Activated T-helper 2 cell treated with anti-CD3 and anti-CD28 coated beads, Interferon-gamma antibody, Interleukin-2, Interleukin-4, amounts not matched to agents 10 μg/mL and 5 μg/mL and 100 μg/mL, durations not matched to agents 14 hours and 24 hours and 36 hours (primary cell): ENCODE measurements at regions not wholly inside any gene's neighbourhood (a gene's known extent, or its start where the extent isn't known, plus 50 kb on each side); places are given as distances from the start of the nearest gene placed in this dataset.

Experiments
- DNase-seq: peaks from one replicate; pipeline ENCODE4 v3.0.0; 2021; ENCODE audit warnings: low spot score
- H3K27ac Mint-ChIP-seq: one replicate; pipeline ENCODE4 v1.8.0; 2021; ENCODE audit warnings: mixed read lengths
- H3K27me3 Mint-ChIP-seq: one replicate; pipeline ENCODE4 v1.8.0; 2021; ENCODE audit warnings: low read depth, mixed read lengths
- H3K36me3 Mint-ChIP-seq: one replicate; pipeline ENCODE4 v1.8.0; 2021; ENCODE audit warnings: low read depth, mixed read lengths
- H3K4me1 Mint-ChIP-seq: one replicate; pipeline ENCODE4 v1.8.0; 2021; ENCODE audit warnings: low read depth, mixed read lengths
- H3K4me3 Mint-ChIP-seq: one replicate; pipeline ENCODE4 v1.8.0; 2021; ENCODE audit warnings: low read depth, mild to moderate bottlenecking, moderate library complexity, mixed read lengths
- H3K9me3 Mint-ChIP-seq: one replicate; pipeline ENCODE4 v1.8.0; 2021; ENCODE audit warnings: mixed read lengths
- intact Hi-C: fragments of 100-400 bp; cut with micrococcal nuclease; formaldehyde crosslinking; loops from one replicate; pipeline ENCODE4 v1.15.1; 2023

DNA sequence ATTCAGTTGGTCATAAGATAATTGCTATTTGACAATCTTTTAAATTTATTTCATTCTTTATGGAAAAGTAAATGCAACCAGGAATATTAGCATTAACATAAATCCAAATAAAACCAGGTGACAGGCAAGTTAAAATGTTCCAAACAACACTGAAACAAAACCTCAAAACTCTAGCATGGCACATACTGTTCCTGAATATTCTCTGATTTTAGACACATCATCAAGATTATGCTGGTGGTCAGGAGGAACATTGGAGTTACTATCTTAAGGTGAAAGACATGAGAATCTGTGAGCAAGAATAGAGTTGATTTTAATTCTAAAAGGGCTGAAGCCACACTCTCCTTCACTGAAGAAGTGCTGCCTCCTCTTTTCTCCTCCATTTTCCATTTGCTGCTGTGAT is 421.0 kb upstream of the THBS1 start:
- no peaks in the 10 kb centered on the region for H3K36me3 Mint-ChIP-seq
- no peaks in the 10 kb centered on the region for H3K9me3 Mint-ChIP-seq
- H3K27ac Mint-ChIP-seq = no peak overlapping the region
- H3K4me3 Mint-ChIP-seq = no peak overlapping the region
- H3K4me1 Mint-ChIP-seq = no peaks in the 10 kb centered on the region
- intact Hi-C loops = no loop called here
- peaks cover 41% of the 10 kb centered on the region for H3K27me3 Mint-ChIP-seq
- no peak for DNase-seq

DNA sequence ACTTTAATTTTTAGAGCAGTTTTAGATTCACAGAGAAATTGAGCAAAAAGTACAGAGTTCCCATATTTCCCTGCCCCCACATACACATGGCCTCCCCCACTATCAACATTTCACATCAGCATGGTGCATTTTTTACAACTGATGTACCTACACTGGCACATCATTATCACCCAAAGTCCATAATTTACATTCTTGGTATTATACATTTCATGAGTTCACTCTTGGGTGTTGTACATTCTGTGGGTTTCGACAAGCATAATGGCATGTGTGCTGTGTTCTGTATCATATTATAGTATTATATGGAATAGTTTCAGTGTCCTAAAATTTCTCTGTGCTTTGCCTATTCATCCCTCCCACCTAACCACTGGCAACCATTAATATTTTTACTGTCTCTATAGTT is 419.8 kb upstream of the THBS1 start:
- H3K27me3 Mint-ChIP-seq = peaks cover 49% of the 10 kb centered on the region
- intact Hi-C loops = no loop called here

DNA sequence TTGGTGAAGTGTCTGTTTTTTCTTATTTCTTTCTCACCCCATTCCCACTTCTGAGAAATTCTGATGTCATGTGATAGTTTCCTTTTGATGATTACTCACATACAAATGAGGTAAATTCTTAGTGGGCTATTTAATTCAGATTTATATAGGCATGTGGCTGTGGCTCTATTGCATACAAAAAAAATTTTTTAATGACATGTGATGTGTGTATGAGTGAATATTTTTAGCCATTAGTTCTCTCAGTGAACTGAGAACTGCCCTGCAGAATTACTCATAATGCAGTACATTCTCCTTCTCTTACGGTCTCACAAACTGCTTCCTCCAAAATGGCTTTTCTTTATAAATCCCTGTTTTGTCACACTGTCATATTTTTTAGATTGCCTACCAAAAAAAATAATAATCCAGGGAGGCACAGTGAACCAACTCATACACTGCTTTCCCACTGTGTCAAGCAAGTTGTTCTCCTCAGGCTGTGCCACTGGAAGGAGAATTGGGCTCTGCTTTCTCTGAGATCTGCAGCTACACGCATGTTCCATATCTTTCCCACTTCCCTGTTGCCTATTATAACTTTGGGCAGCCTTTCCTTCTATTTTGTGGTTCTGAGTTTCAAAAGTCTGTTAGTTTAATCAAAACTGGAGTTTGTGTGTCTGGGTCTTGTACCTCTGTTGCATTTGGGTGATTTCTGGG is 415.7 kb upstream of the THBS1 start:
- no peak for DNase-seq
- H3K4me1 Mint-ChIP-seq = no peaks in the 10 kb centered on the region
- peaks cover 54% of the 10 kb centered on the region for H3K27me3 Mint-ChIP-seq
- no peak overlapping the region for H3K4me3 Mint-ChIP-seq
- no peak overlapping the region for H3K27ac Mint-ChIP-seq
- H3K36me3 Mint-ChIP-seq = no peaks in the 10 kb centered on the region
- intact Hi-C loops = no loop called here
- H3K9me3 Mint-ChIP-seq = no peaks in the 10 kb centered on the region

More for the DNA sequence above, 419.8 kb upstream of the THBS1 start:
- Mint-ChIP-seq H3K9me3 (no peaks in the 10 kb centered on the region), H3K4me3 (no peak overlapping the region), H3K36me3 (no peaks in the 10 kb centered on the region), H3K27ac (no peak overlapping the region), H3K4me1 (no peaks in the 10 kb centered on the region)
- no peak for DNase-seq

DNA sequence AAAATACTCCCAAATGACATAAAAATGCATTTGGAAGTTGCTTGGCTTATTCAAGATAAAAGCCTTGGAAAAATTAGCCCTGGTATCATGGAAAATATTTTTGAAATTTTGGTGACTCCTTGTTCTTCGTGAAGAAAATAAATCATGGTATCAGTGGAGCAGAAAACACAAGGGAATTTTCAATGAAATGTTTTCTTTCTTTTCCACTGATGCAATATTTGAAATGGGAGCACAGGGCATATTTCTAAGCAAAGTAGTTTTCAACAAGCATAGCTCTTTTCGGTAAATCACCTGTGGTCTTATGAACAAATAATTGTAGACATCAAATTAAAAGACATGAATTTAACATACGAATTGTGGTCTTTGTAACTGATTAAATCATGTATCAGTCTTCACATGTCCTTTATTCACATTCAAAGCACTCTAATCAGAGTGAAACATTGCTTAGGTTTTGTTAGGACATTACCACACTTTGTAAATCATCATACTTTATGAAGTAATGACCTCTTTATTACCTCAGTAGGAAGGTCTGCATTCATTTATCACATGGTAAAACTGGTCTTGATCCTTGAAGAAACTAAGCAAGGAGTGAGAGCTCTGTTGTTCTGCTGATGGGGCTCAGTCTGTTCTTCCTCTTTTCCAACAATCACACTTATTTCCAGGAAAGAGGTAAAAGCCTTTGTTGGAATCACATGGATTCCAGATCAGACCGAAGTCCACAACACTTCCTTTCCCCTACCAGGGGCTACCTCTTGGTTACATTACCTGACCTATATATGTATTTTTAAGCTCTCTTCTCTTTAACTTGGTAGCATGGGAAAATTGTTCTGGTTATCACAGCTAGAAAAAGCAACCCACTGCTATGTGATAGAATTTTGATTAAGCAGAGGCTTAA is 413.5 kb upstream of the THBS1 start:
- intact Hi-C loops = no loop called here
- no peak overlapping the region for H3K4me3 Mint-ChIP-seq
- no peak overlapping the region for H3K27ac Mint-ChIP-seq
- no peaks in the 10 kb centered on the region for H3K9me3 Mint-ChIP-seq
- no peak for DNase-seq
- peaks cover 44% of the 10 kb centered on the region for H3K27me3 Mint-ChIP-seq
- H3K4me1 Mint-ChIP-seq = peaks cover 4% of the 10 kb centered on the region
- H3K36me3 Mint-ChIP-seq = no peaks in the 10 kb centered on the region

DNA sequence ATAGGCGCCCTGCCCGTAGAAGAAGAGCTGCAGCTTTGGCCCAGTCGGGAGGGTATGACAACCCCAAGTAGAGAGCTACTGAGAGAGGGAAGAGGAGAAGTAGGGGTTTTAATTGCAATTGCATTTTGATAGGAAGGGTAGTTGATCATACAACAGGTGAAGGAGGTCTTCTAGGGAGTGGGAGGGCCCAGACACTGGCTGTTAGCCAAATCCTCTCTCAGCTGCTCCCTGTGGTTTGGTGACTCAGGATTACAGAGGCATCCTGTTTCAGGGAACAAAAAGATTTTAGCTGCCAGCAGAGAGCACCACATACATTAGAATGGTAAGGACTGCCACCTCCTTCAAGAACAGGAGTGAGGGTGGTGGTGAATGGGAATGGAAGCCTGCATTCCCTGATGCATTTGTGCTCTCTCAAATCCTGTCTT is 408.9 kb upstream of the THBS1 start:
- H3K27ac Mint-ChIP-seq = no peak overlapping the region
- no peaks in the 10 kb centered on the region for H3K36me3 Mint-ChIP-seq
- H3K27me3 Mint-ChIP-seq = peaks cover 24% of the 10 kb centered on the region
- H3K4me3 Mint-ChIP-seq = no peak overlapping the region
- intact Hi-C loops = loop anchor here (5.0 kb wide), 1 partner anchor 45 kb away; no protein-coding TSS in a partner anchor
- DNase-seq = no peak
- peaks cover 4% of the 10 kb centered on the region for H3K4me1 Mint-ChIP-seq
- H3K9me3 Mint-ChIP-seq = no peaks in the 10 kb centered on the region

DNA sequence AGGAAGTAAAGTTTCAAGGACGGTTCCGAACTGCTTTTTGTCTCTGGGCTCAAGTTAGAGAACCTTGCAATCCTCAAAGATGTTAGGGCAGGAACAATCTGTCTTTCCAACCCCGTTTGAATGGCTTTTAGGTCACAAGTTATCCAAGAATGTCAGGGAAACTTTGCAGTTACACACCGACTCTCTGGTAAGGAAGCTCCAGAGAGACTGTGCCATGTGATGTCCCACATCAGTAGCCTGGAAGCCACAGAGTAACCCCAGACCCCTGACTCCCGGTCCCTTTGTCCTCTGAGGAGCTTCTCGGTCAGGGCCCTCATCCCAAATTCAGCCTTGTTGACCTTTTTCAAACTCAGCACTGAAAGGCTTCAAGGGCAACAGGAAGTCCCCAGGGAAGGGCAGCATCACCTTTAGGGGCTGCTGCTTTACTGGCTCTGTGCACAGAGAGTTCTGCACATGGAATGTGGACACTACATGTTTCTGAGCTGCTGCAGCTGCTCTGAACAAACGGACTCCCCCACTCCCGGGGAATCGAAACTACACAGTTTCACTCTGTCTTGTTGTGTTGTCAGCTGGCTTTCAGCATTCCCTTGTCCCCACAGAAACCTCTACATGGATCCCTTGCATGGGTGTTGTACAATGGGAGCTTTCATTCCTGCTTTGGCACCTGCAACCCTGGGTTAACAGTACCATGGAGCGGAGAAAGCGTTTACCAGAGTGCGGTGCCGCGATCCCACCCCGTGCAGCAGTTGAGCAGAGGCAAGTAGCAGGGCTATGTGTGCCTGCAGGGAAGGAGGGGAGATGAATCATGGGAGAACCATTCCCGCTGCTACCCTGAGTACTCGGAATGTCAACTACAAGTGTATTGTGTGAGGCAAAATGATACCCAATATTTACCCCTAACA is 408.2 kb upstream of the THBS1 start:
- no peak for DNase-seq
- no peaks in the 10 kb centered on the region for H3K36me3 Mint-ChIP-seq
- H3K4me1 Mint-ChIP-seq = peaks cover 4% of the 10 kb centered on the region
- intact Hi-C loops = loop anchor here (5.0 kb wide), 1 partner anchor 45 kb away; no protein-coding TSS in a partner anchor
- no peak overlapping the region for H3K4me3 Mint-ChIP-seq
- peaks cover 23% of the 10 kb centered on the region for H3K27me3 Mint-ChIP-seq
- no peak overlapping the region for H3K27ac Mint-ChIP-seq
- no peaks in the 10 kb centered on the region for H3K9me3 Mint-ChIP-seq

DNA sequence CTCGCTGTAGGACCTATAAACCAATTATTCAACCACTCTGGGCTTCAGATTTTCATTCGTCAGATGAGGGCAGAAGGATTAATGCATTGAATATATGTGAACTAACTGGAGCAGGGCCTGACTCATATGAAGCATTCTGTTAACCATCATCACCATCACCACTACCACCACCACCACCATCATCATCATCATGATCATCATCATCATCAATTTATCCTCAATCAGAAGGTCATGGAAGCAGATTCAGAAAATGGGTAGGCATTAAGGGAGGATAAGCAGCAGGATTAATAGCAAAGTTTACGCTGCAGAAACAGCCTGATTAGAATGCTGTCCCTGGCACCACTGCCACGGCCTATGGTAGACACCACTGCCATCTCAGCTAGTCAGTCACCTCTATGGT is 407.5 kb upstream of the THBS1 start:
- DNase-seq = no peak
- no peak overlapping the region for H3K27ac Mint-ChIP-seq
- intact Hi-C loops = loop anchor here (5.0 kb wide), 1 partner anchor 46 kb away; no protein-coding TSS in a partner anchor
- no peaks in the 10 kb centered on the region for H3K9me3 Mint-ChIP-seq
- no peak overlapping the region for H3K4me3 Mint-ChIP-seq
- H3K27me3 Mint-ChIP-seq = peaks cover 23% of the 10 kb centered on the region
- H3K4me1 Mint-ChIP-seq = peaks cover 4% of the 10 kb centered on the region
- H3K36me3 Mint-ChIP-seq = no peaks in the 10 kb centered on the region

DNA sequence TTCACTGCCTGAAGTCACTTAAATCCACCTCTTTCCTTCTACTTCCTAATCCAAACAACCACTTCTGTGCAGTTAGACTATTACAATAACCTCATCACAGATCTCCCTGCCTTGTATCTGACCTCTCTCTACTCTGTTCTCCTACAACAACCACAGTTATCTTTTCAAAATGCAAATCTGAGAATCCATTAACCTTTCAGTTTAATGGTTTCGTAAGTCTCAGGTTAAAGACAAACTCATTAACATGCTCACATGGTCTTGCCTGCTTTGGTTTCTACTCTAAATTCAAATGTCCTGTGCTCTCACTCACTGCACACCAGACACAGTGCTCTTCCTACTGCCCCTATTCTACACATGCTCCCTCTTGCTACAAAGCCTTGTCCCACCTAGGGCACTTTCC is 406.5 kb upstream of the THBS1 start:
- DNase-seq = no peak
- no peaks in the 10 kb centered on the region for H3K36me3 Mint-ChIP-seq
- H3K4me1 Mint-ChIP-seq = peaks cover 4% of the 10 kb centered on the region
- H3K9me3 Mint-ChIP-seq = no peaks in the 10 kb centered on the region
- H3K27ac Mint-ChIP-seq = no peak overlapping the region
- H3K4me3 Mint-ChIP-seq = no peak overlapping the region
- intact Hi-C loops = loop anchor here (5.0 kb wide), 1 partner anchor 47 kb away; no protein-coding TSS in a partner anchor
- H3K27me3 Mint-ChIP-seq = peaks cover 21% of the 10 kb centered on the region

DNA sequence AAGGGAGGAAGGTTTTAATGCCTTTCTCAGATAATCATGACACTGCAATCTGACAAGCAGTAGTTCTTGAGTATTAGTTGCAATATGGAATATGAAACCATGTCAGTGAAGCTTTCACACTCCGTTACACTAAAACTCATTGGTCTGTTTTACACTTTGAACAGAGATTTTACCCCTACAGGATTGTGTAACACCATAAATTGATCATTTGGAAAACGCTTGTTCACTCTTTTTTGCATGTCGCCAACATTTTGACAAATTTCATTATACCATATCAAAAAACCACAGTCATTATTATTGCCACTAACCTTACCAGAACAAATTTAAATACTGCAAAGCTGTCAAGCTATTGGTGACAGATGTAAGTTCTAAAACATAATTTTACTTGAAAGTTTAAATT is 404.8 kb upstream of the THBS1 start:
- H3K27me3 Mint-ChIP-seq = peaks cover 27% of the 10 kb centered on the region
- no peak overlapping the region for H3K4me3 Mint-ChIP-seq
- no peaks in the 10 kb centered on the region for H3K36me3 Mint-ChIP-seq
- intact Hi-C loops = no loop called here
- H3K4me1 Mint-ChIP-seq = peaks cover 4% of the 10 kb centered on the region
- H3K9me3 Mint-ChIP-seq = no peaks in the 10 kb centered on the region
- H3K27ac Mint-ChIP-seq = no peak overlapping the region
- DNase-seq = no peak

DNA sequence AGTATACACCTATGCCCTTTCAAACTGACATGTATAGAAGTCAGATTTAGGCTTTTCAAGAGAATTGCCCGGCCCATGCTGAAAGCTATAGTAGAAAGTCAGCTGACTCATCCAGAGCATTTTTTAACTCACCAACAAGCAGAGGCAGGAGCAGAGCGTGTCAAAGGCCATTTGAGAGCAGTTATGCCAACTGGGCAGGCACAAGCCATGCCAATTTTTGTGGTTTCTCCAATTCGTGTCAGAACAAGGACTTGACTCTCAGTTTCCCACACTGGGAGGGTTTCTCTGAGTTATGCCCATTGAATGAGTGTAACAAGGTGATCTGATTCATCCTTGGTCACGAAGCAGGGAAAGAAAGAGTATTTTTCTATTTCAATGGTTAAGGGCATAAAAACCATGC is 403.3 kb upstream of the THBS1 start:
- Mint-ChIP-seq H3K4me1 (no peaks in the 10 kb centered on the region), H3K27me3 (peaks cover 35% of the 10 kb centered on the region), H3K27ac (no peak overlapping the region), H3K9me3 (no peaks in the 10 kb centered on the region), H3K36me3 (no peaks in the 10 kb centered on the region), H3K4me3 (no peak overlapping the region)
- intact Hi-C loops = no loop called here
- no peak for DNase-seq

DNA sequence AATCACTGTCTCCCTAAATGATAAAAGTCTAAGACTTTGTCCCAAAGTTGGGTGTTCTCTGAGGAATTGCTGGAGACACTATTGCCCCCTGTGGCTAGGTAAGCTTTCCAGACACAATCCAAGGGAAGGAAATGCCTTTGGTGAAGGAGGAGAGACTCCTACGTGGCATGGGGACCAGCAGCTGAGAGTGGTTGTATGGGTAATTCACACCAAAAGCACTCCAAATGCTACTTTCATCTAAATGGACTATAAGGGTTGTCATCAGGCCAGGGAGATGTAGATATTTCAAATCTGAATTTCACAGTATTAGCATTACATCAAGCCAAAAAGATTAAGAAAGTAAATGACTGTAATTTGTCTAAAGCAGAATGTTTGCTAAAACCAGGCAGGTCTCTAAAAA is 400.8 kb upstream of the THBS1 start:
- Mint-ChIP-seq H3K4me3 (no peak overlapping the region), H3K4me1 (no peaks in the 10 kb centered on the region), H3K36me3 (no peaks in the 10 kb centered on the region), H3K27ac (no peak overlapping the region), H3K9me3 (no peaks in the 10 kb centered on the region), H3K27me3 (peaks cover 30% of the 10 kb centered on the region)
- intact Hi-C loops = no loop called here
- DNase-seq = no peak

DNA sequence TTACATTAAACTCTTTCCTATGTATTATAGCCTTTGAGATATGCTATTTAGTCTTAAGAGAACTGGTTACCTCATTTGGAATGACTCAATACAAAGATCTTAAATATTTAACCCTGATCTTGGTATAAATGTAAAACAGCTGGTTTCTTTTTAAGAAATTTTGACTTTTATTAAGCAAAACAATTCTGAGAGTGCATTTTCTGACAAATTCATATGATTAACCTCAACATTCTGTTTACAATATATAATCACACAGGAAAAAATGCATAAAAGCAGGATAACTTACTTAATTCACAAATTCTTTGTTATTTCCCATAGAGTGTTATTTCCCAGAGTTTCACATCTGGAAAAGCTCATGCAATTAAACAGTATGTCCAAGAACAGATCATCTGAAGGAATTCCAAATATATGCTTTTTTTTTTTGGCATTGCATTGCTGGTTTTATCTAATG is 400.4 kb upstream of the THBS1 start:
- no peaks in the 10 kb centered on the region for H3K4me1 Mint-ChIP-seq
- no peak overlapping the region for H3K27ac Mint-ChIP-seq
- no peak for DNase-seq
- H3K9me3 Mint-ChIP-seq = no peaks in the 10 kb centered on the region
- no peaks in the 10 kb centered on the region for H3K36me3 Mint-ChIP-seq
- intact Hi-C loops = no loop called here
- H3K27me3 Mint-ChIP-seq = peaks cover 29% of the 10 kb centered on the region
- H3K4me3 Mint-ChIP-seq = no peak overlapping the region
